ENCODE measurements at regions not wholly inside any gene's neighbourhood (a gene's known extent, or its start where the extent isn't known, plus 50 kb on each side); places are given as distances from the start of the nearest gene placed in this dataset.

GRCh38 chr10:78328592-78329404 lies 295.1 kb downstream of the RPS24 start:
- TF ChIP-seq POLR2A (IDR thresholded peaks at IDR 0.05) (no peak), CTCF (IDR thresholded peaks at IDR 0.05) (no peak)

All from thyroid gland (tissue), 4 donors.